ENCODE measurements at regions not wholly inside any gene's neighbourhood (a gene's known extent, or its start where the extent isn't known, plus 50 kb on each side); places are given as distances from the start of the nearest gene placed in this dataset.

DNA sequence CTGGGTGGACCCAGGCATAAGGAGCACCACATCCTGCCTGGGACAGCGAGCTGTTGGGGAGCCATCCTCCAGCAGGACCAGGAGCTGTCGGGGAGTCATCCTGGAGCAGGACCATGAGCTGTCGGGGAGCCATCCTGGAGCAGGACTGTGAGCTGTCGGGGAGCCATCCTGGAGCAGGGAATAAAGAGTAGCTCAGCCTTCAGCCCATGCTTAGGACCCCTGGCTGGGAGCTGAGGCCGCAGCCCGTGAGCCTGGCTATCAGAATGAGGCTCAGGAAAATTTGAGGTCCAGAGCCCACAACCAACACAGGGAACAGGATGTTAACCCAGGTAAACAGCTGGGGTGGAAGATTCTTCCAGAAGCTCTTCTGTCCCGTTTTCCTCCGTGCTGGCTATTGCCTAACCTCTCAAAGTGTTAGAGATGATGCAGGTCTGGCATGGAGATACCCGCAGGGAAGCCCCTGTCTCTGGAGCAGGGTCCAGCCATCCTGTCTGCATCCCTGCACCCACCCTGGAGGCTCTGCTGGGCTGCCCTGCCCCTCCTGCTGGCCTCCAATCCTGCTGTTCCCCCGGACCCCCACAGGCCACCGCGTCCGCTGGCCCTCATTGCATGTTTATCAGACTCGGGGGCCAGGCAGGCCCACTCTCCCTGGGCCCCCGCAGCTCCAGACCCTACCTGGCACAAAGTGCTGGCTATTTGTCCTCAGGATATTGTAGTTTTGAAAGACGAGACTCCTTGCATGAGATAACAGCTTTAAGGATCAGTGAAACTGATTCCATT lies 243.5 kb upstream of the MYT1L start:
- no peak for DNase-seq

DNA sequence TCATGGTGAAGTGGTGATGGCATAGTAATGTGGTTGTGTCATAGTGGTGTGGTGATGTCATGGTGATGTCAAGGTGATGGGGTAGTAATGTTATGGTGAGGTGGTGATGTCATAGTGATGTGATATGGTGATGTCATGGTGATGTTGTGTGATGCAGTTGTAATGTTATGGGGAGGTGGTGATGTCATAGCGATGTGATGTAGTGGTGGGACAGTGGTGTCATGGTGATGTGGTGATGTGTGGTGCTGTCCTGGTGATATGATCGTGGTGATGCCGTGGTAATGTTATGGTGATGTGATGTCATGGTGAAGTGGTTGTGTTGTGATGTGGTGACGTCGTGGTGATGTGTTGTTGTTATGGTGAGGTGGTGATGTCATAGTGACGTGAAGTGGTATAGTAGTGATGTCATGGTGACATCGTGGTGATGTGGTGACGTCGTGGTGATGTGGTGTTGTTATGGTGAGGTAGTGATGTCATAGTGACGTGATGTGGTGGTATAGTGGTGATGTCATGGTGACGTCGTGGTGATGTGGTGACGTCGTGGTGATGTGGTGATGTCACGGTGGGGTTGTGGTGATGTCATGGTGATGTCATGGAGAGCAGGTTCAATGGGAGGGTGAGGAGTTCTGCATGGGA lies 242.7 kb upstream of the MYT1L start:
- DNase-seq, result no peak

DNA sequence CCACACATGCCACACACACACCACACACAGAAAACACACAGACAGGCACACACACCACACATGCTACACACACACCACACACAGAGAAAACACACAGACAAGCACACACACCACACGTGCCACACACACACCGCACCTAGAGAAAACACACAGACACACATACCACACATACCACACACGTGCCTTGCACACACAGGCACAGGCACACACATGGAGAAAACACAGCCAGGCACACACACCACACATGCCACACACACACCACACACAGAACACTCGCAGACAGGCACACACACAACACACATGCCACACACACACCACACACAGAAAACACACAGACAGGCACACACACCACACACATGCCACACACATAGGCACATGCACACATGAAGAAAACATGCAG lies 242.1 kb upstream of the MYT1L start:
- no peak for DNase-seq

DNA sequence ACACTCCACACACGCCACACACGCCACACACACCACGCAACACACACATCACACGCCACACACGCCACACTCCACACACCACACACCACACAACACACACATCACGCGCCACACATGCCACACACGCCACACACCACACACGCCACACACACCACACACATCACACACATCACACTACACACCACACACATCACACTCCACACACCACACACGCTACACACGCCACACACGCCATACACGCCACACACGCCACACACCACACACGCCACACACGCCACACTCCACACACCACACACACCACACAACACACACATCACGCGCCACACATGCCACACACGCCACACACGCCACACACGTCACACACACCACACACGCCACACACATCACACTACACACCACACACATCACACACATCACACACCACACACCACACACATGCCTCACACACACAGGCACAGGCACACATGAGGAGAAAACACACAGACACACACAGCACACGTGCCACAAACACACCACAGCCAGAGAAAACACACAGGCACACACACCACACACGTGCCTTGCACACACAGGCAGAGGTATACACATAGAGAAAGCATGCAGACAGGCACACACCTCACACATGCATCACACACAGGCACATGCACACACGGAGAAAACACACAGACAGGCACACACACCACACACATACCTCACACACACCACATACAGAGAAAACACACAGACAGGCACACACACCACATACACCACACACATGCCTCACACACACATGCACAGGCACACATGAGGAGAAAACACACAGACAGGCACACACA lies 241.5 kb upstream of the MYT1L start:
- DNase-seq, result no peak

DNA sequence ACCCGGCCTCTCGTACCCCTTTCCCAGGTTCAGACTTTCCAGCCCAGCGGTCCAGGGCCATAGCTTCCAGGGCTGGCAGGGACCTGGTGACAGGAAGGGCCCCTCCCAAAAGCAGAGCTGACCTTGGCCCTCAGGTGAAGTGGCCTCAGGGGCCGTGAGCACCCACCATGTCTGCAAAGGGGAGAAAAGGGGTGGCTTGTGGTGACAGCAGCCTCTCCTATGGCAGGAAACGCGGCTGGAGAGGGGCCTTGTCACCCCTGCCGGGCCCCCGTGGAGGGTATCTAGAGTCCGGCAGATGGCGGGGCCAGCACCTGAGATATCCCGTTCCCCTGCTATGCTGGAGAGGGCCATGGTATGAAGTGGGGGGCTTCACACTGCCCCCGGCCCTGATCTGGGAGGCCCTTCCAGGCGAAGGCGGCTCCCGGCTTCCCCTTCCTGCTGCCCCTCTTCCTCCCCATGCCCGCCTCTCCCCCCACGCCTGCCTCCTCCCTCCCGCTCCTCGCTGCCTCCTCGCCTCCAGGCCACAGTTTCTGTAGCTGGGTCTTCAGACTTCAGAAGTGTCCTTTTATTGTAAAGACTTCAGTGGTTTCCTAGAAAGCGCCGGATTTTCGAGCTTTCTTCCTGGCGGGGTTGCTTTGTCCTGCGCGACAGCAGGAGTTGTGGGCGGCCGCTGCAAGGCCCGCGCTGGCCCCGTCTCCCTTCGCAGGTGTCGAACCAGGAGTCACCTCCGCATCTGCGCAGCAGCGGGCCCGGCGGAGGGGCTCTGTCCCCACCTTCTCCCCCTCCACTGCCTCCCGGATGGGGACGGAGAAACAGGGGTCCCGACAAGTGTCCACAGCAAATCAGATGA lies 240.5 kb upstream of the MYT1L start:
- no peak for DNase-seq

DNA sequence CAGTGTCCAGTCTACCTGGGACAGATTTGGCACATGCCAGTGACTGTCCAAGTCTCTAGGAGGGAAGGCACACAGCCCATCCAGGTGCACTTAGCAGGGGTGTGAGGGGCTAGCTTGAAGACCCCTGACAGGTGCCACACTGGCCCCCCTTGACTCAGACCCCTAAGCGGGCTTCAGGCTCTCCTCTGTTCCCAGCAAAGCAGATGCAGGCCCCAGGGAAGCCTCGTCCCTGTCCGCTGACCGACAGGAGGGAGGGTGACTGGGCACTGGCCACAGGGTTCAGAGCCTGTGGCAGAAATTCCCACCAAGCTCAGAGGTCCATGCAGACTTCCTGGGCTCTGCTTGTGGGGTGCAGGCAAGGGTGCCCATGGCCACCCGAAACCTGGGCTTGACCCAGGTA lies 239.8 kb upstream of the MYT1L start:
- no peak for DNase-seq

DNA sequence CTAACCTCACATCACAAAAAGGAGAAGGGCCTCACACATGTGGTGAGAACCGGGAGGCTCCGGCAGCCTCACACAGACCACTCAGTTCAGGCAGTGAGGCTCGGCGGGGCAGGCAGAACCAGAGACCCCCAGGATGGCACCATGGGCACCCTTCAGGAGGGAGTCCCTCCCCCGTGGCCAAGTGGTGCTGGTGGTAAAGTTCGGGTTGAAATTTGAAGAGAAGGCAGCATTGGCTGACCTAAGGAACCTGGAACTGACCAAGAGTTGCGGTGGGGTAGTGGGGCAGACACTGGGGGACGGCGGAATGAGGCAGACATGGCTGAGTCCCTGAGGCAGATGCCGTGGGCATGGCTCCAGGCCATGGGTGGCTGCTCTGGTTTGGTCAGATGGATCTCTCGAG lies 239.3 kb upstream of the MYT1L start:
- DNase-seq, result no peak

DNA sequence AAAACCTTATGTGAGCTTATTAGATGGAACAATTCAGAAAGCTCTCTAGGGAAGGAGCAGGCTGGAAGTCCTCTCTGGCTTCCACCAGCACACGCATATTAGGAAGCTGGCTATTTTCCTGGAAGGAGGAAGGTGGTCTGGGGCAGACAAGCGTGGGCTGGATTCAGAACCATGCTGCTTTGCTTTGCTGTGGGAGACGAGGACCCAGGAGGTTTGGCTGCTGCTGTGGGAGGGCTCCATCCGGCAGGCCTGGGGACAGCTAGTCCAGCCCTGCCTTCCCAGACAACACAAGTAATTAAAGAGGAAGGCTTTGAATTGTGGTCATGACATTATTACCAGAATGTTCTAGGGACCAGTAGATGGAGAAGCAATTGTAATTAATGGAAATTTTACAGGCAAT lies 238.8 kb upstream of the MYT1L start:
- no peak for DNase-seq

DNA sequence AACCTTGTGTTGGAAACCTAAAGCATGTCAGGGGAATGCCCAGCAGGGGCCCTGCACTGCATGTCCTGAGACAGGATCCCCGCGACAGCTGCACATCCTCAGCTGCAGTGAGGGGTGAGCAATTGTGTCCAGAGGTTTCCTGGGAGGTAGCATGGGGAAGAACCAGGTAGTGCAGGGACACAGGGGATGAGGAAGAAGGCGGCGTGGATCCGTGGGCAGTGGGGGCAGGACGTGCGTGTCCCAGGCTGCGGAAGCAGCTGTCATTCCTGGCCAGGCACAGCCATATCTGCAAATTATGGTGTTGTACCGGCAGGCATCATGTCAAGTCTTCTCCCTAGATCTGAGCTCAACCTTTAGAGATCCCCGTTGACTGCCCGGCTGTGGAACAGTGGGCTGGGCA lies 238.2 kb upstream of the MYT1L start:
- no peak for DNase-seq

DNA sequence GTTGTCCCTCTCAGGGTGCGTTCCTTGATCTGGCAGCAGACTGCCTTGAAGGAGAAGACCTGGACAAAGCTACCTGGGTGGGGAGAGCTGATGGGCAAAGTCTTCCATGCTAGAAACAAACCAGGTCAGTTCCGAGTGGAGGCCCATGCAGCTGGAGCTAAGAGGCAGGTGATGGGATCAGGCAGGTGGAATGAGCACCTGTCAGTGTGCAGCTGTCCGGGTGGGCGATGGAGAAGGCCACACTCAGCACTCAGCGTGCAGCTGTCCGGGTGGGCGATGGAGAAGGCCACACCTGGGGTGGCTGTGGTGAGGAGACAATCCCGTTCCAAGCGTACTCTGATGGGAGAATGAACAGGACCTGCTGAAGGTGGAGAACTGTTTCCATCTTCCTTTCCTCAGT lies 237.3 kb upstream of the MYT1L start:
- DNase-seq, result no peak

DNA sequence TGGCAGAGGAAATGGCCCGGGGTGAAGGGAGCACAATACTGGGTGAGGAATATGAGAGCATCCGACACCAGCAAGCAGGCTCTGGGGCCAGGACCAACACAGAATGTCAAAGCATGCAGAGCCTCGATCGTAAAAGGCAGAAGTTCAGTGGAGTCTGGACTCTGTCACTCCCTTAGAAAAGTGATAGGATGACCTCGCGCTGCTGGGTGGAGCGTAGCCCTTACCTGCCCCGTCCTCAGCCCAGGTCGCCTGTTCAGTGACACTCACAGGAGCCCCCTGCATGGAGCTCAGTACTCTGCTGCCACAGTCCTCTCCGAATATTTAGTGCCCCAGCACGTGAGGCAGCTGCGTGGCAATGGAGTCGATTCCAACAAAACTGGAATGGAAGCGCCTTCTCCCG lies 236.7 kb upstream of the MYT1L start:
- no peak for DNase-seq

DNA sequence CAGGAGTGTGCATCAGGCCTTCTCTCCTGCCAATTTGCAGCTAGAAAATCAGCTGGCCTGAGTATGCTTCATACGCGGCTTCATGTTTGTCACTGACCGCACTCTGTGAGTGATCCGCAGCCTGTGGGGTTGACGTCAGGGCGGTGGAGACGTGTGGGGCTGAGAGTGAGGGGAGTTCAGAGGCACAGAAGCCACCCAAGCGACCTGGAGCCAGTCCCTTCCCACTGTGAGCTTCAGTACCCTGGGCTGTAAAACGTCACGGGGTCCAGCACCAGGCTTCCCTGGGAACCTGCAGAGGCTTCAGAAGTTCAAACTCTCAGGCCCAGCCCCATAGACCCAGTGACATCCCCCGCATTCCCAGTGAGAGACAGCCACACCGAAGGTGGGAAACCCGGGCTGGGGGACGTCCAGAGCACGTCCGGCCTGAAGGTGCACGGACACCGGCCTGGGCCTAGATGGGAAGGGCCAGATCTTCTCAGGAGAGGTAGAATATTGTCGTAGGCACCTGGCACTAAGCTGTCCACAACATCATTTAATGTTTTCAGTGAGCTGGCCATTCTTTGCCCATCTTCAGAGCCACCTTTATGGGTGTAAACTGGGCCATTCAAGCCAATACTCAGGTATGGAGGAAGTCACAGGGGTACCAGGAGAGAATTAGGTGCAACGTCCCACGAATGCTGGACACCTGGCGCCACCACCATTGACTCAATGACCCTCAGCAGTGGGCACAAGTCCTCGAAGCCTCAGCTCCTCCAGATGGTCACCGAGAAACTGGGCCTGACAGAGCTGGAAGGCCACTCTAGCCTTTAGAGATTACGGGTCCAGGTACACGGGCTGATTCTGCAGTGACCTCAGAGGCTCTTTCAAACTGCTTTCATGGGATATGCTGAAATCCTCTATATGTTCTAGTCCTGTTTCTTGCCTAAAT lies 235.6 kb upstream of the MYT1L start:
- DNase-seq, result no peak

DNA sequence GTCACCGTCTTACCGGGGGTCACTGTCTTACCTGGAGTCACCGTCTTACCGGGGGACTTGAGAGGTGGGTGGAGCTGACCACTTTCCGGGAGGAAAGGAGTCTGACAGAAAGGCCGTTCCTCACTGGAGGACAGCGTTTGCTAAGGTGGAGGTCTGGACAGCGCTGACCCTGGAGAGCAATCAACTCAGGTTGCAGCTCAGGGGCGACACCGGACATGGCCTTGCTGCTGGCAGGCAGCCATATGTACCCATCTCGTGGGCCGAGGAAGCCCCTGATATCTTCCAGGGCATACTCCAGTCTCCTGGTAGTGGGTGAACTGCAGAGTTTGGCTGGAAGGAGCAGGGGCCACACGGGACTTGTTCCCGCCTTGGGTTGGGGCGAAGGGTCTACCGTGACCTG lies 234.6 kb upstream of the MYT1L start:
- DNase-seq, result no peak

DNA sequence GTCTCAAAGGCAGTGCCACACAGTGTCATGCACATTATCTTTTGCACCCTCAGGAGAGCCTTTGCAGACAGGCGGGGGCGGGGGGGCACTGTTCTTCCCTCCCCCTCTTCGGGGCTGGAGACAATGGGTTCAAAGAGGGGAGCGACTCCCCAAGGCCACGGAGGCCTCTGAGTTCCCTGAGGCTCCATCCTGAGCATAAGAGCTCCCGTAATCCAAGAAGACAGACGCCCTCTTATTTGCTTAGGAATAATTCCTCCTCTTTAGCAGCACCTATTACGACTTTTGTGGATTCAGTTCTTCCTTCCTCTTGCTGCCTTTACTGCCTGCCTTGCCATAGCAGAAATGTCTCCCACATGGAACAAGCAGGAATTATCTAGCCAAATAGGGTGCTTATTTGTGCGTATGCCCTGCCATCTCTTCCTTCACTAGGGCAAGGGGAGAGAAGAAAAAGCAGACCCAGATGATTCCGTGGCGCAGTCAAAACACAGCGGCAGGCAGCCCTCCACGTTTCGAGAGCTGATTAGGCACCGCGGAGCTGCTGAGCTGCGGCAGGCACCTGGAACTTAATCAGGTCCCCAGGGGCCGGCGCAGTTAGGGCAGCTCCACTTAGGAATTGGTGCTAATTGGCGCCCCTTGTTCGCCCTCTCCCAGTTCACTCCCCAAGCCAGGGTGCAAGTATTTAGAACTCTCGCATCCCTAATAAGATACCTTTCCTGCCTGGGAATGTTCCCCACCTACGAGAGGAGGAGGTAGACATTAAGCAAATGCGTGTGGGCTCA lies 233.4 kb upstream of the MYT1L start:
- DNase-seq, result no peak

DNA sequence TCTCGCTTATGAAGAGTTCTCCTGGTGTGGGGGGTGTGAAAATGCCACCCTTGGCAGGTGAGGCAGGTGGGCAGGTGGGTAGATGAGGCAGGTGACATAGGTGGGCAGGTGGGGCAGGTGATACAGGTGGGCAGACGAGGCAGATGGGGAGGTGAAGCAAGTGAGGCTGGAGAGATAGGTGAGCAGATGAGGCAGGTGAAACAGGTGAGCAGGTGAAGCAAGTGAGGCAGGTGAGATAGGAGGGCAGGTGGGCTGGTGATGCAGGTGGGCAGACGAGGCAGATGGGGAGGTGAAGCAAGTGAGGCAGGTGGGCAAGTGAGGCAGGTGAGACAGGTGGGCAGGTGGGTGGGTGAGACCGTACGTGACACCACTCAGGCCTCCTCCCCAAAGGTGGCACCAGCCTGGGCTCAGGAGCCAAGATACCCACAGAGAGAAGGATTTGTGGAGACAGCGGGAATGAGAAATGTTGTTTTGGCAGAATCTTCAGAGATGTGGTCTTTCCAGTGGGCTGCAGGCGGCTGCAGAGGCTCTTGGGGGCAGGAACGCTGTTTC lies 232.3 kb upstream of the MYT1L start:
- no peak for DNase-seq

DNA sequence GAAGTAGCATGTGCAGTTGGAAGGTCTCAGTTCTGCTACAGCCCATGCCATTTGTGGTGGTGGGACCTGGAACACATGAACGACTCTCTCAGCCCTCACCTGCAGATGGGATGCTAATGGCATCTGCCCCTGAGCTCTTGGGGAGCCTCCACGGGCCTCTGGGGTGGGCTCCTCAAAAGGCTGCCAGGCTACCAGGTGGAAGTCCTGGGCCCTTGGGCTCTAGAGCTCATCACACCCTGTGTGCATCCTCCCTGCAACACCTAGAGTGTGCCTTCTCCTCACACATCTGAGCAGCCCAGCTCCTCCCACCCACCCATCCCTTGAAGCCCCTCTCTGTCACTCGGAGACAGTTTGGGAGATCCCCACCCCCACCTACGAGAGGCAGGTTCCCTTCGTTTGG lies 231.8 kb upstream of the MYT1L start:
- DNase-seq, result no peak

DNA sequence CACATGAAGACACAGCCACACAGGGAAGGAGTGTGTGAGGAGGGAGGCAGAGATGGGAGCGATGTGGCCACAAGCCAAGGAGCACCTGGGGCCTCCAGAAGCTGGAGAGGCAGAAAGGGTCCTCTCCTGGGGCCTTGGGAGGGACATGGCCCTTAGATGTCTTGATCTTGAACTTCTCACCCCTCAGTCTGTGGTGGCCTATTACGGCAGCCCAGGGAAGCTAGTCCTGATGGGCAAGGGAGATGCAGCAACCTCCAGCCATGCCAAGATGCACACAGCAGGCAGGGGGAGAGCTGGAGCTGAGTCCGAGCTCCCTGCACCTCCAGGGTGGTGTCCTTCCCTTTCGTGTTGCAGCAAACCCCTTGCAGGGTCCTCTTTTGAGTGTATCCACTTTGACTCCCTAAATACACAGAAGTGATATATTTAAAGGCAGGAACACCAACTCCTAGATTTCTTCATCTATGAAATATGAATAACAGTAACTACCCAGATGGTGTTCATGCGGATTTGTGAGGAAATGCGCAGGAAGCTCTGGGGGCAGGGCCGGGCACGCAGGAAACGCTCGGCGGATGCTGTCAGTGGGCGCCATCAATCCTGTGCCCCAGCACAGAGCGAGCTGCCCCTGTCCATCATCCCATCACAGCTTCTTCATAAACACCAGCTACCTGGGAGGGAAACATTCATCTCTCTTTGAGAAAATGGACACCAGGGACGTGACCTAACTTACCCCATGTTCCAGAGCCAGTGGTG lies 230.4 kb upstream of the MYT1L start:
- DNase-seq, result no peak

DNA sequence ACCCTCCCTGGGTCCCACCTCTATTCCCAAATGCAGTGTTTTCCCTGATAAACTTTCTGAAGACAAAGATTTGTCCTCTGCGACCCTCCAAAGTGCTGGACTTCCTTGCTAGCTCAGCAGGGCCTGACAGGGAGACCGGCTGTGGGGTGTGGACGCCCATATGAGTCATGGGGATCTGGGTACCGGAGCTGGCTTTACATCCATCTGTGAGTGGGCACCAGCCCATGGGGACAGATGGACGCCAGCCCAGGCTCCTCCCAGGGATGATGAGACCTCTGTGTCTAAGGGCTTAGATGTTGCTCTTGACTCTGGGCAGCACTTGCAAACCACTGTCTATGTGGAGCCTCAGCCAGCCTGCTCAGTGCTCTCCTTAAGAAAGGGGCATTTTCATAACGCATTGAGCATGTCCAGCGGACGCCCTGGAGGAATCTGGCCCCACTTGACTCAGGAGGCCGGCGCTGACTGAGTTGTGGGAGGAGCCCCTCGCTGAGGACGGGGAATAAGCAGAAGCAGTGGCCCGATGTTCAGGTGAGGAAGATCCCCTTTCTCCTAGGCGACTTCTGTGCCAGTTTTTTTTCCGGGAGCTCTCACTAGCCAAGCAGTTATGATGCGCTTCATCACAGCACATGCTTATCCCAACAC lies 229.4 kb upstream of the MYT1L start:
- no peak for DNase-seq

DNA sequence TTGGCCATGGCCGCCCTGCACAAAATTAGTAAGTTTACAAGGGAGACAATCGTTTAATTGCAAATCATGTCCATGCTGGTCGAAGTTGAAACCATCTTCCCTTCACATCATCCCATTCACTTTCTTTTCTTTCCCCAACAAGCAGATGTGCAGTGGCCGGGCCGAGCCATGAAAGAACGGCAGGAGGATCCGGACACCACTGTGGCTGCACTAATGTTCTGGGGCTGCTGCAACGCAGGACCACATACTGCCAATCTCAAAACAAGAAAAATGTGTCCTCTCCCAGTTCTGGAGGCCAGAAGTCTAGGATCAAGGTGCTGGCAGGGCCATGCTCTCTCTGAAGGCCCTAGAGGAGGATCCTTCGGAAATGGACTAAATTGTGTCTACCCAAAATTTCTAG lies 227.4 kb upstream of the MYT1L start:
- DNase-seq, result no peak

DNA sequence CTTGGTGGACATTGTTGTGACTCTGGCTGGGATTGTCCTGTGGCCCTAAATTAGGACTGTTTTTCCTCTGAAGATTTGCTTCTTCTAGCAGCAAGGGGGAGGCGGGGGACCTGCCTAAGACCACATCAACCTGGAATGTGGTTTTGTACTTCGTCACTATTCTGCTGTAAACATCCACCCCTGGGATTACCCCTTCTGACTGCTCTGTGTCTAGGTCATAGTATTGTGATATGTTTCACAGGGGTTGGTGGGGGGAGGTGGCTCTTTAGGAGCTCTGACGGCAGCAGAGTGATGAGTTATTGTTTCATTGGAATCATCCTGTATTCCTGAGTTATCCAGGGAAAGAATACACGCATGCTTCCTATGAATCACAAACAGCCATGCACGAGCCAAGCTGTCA lies 226.4 kb upstream of the MYT1L start:
- no peak for DNase-seq

Measured in hematopoietic multipotent progenitor cell treated with erythropoietin and hydrocortisone succinate and interleukin-3 and kit ligand, for 6 days (in vitro differentiated cells).